GM23338 (cell line): ENCODE measurements at regions not wholly inside any gene's neighbourhood (a gene's known extent, or its start where the extent isn't known, plus 50 kb on each side); places are given as distances from the start of the nearest gene placed in this dataset.

Source experiments
- ATAC-seq: fragments of 200-7000 bp; cut with Tn5 transposase; 3 replicates; pipeline ENCODE4 v1.9.1; 2020
- DNase-seq: peaks from one replicate; pipeline ENCODE4 v3.0.0-alpha.2; 2015; ENCODE audit warnings: low spot score
- H2AFZ ChIP-seq: fragments of 200-600 bp; sonication (generic); 2 replicates; pipeline ENCODE4 v1.8.0; 2016; ENCODE audit warnings: antibody characterized with exemption, mild to moderate bottlenecking, moderate library complexity
- H3F3A ChIP-seq: fragments of 200-600 bp; sonication (generic); replicated peaks from 2 replicates; pipeline ENCODE4 v1.8.0; 2017; ENCODE audit warnings: antibody characterized with exemption, mixed run types, low read depth
- H3K27ac ChIP-seq: fragments of 200-600 bp; sonication (generic); 2 replicates; pipeline ENCODE4 v1.6.1; 2016; ENCODE audit warnings: low read depth
- H3K27me3 ChIP-seq: fragments of 200-600 bp; sonication (generic); 2 replicates; pipeline ENCODE4 v1.8.0; 2016; ENCODE audit warnings: mild to moderate bottlenecking, mixed run types, moderate library complexity; ENCODE audit not compliant: insufficient read depth
- H3K36me3 ChIP-seq: fragments of 200-600 bp; sonication (generic); 2 replicates; pipeline ENCODE4 v1.8.0; 2016; ENCODE audit warnings: mild to moderate bottlenecking; ENCODE audit not compliant: insufficient read depth
- H3K4me1 ChIP-seq: fragments of 200-600 bp; sonication (generic); 2 replicates; pipeline ENCODE4 v1.8.0; 2016; ENCODE audit warnings: mild to moderate bottlenecking, moderate library complexity; ENCODE audit not compliant: insufficient read depth
- H3K4me2 ChIP-seq: fragments of 200-600 bp; sonication (generic); 2 replicates; pipeline ENCODE4 v1.7.1; 2017; ENCODE audit warnings: mixed run types
- H3K4me3 ChIP-seq: fragments of 200-600 bp; sonication (generic); 2 replicates; pipeline ENCODE4 v1.6.1; 2016; ENCODE audit warnings: mixed run types
- H3K79me2 ChIP-seq: fragments of 200-600 bp; sonication (generic); replicated peaks from 2 replicates; pipeline ENCODE4 v1.8.0; 2017; ENCODE audit warnings: mild to moderate bottlenecking; ENCODE audit not compliant: insufficient read depth
- H3K9me2 ChIP-seq: fragments of 200-600 bp; sonication (generic); 2 replicates; pipeline ENCODE4 v1.8.0; 2017; ENCODE audit not compliant: insufficient read depth
- H4K20me1 ChIP-seq: fragments of 200-600 bp; sonication (generic); replicated peaks from 2 replicates; pipeline ENCODE4 v1.8.0; 2017; ENCODE audit warnings: mild to moderate bottlenecking; ENCODE audit not compliant: insufficient read depth
- H3K27ac Mint-ChIP-seq: 2 replicates; pipeline ENCODE4 v1.8.0; 2020; ENCODE audit warnings: inconsistent platforms, mild to moderate bottlenecking, moderate library complexity, mixed read lengths
- H3K27me3 Mint-ChIP-seq: 3 replicates; pipeline ENCODE4 v1.8.0; 2022; ENCODE audit warnings: low read depth, mild to moderate bottlenecking, moderate library complexity, mixed read lengths, inconsistent platforms; ENCODE audit not compliant: insufficient read depth, poor library complexity
- H3K36me3 Mint-ChIP-seq: 3 replicates; pipeline ENCODE4 v1.8.0; 2021; ENCODE audit warnings: low read depth, mild to moderate bottlenecking, inconsistent platforms, moderate library complexity, mixed read lengths
- H3K4me1 Mint-ChIP-seq: 3 replicates; pipeline ENCODE4 v1.8.0; 2020; ENCODE audit warnings: mild to moderate bottlenecking, inconsistent platforms, mixed read lengths
- H3K4me3 Mint-ChIP-seq: 3 replicates; pipeline ENCODE4 v1.8.0; 2021; ENCODE audit warnings: moderate library complexity, mild to moderate bottlenecking, inconsistent platforms, mixed read lengths
- H3K9me3 Mint-ChIP-seq: 3 replicates; pipeline ENCODE4 v1.8.0; 2020; ENCODE audit warnings: moderate library complexity, mild to moderate bottlenecking, inconsistent platforms, mixed read lengths
- JUNB ChIP-seq: IDR thresholded peaks from one replicate; pipeline ENCODE4 v1.6.1; 2016; ENCODE audit warnings: antibody characterized with exemption; ENCODE audit not compliant: unreplicated experiment
- ZNF462 ChIP-seq: fragments of 250-450 bp; sonication (Bioruptor Pico); IDR thresholded peaks from 2 replicates; pipeline ENCODE4 v1.5.0; 2020; ENCODE audit warnings: mild to moderate bottlenecking, moderate library complexity
- TF ChIP-seq, protein P1 (sequence below), 2 experiments: fragments of 200-600 bp in 1 of 2; sonication (generic) in 1 of 2; conservative IDR thresholded peaks; 2 replicates each; pipeline versions ENCODE4 v1.5.1 to v1.6.1; 2016 to 2017; ENCODE audit warnings: antibody characterized with exemption in 2 of 2, low read depth in 2 of 2, mild to moderate bottlenecking in 2 of 2, moderate library complexity in 1 of 2
- TF ChIP-seq, protein P2 (sequence below): IDR thresholded peaks from 2 replicates; pipeline ENCODE4 v1.6.1; 2016; ENCODE audit warnings: antibody characterized with exemption

DNA sequence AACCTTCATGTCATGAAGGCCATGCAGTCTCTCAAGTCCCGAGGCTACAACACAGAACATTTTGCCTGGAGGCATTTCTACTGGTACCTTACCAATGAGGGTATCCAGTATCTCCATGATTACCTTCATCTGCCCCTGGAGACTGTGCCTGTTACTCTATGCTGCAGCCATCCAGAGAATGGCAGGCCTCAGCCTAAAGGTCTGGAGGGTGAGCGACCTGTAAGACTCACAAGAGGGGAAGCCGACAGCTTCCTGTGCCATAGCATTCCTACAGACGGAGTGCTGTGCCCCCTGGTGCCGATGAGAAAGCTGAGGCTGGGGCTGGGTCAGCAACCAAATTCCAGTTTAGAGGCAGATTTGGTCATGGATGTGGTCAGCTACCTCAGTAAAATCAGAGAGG is 51.3 kb upstream of the CADPS start:
- Mint-ChIP-seq H3K4me3 (no peak overlapping the region), H3K9me3 (no peaks in the 10 kb centered on the region), H3K4me1 (peaks cover 19% of the 10 kb centered on the region; the same call in 2 of the 3 replicates), H3K27me3 (peaks cover 2% of the 10 kb centered on the region), H3K36me3 (no peaks in the 10 kb centered on the region), H3K27ac (no peak overlapping the region)
- no peak overlapping the region for H3K4me2 ChIP-seq
- H3K9me2 ChIP-seq, result no peaks in the 10 kb centered on the region; the same call in 1 of the 2 replicates
- H3K4me3 ChIP-seq, result no peak overlapping the region
- no peaks in the 10 kb centered on the region for H3K36me3 ChIP-seq
- ATAC-seq (peak; percentile 100), DNase-seq (peak; percentile 85)
- H4K20me1 ChIP-seq, result no peaks in the 10 kb centered on the region
- no peaks in the 10 kb centered on the region; the same call in none of the 2 replicates for H3K4me1 ChIP-seq
- H3K27me3 ChIP-seq, result no peaks in the 10 kb centered on the region
- H3F3A ChIP-seq, result no peaks in the 10 kb centered on the region
- TF ChIP-seq ZNF462 (CRISPR knock-in tag) (peak; percentile 30; the same call in 1 of the 2 replicates), JUNB (no peak)
- TF ChIP-seq, protein P1, sequence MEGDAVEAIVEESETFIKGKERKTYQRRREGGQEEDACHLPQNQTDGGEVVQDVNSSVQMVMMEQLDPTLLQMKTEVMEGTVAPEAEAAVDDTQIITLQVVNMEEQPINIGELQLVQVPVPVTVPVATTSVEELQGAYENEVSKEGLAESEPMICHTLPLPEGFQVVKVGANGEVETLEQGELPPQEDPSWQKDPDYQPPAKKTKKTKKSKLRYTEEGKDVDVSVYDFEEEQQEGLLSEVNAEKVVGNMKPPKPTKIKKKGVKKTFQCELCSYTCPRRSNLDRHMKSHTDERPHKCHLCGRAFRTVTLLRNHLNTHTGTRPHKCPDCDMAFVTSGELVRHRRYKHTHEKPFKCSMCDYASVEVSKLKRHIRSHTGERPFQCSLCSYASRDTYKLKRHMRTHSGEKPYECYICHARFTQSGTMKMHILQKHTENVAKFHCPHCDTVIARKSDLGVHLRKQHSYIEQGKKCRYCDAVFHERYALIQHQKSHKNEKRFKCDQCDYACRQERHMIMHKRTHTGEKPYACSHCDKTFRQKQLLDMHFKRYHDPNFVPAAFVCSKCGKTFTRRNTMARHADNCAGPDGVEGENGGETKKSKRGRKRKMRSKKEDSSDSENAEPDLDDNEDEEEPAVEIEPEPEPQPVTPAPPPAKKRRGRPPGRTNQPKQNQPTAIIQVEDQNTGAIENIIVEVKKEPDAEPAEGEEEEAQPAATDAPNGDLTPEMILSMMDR (conservative IDR thresholded peaks at IDR 0.05; ENCODE audit: low read depth in 2 of 2), result peak; percentile 63 to 89
- H3K79me2 ChIP-seq, result no peaks in the 10 kb centered on the region
- H2AFZ ChIP-seq, result no peak overlapping the region
- no peak overlapping the region for H3K27ac ChIP-seq

DNA sequence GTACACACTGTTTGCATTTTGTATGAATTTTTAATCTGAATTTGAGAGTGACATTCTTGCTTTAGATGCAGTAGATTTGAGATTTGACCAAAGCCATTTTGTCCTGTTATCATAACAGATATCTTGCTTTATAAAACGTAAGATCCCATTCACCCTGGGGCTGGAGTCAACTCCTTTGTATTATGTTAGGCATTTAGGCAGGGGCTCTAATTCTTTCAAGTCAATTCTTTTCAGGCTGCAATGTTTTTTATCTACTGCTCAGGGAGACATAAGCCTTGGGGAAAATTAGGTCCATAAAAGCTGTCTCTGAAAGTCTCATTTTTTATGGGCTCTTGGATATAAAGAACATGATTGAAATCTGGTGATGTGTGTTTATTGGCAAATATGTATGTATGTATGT is 53.0 kb upstream of the CADPS start:
- H3K9me2 ChIP-seq, result no peaks in the 10 kb centered on the region; the same call in 1 of the 2 replicates
- no peaks in the 10 kb centered on the region for H3K79me2 ChIP-seq
- H3K4me1 Mint-ChIP-seq, result peaks cover 8% of the 10 kb centered on the region; the same call in 1 of the 3 replicates
- no peak overlapping the region for H3K4me3 ChIP-seq
- no peaks in the 10 kb centered on the region for H3K9me3 Mint-ChIP-seq
- no peak overlapping the region for H2AFZ ChIP-seq
- no peak overlapping the region for H3K27ac ChIP-seq
- H3K36me3 ChIP-seq, result no peaks in the 10 kb centered on the region
- no peaks in the 10 kb centered on the region for H4K20me1 ChIP-seq
- H3K4me1 ChIP-seq, result no peaks in the 10 kb centered on the region; the same call in 1 of the 2 replicates
- H3K4me2 ChIP-seq, result no peak overlapping the region
- H3K4me3 Mint-ChIP-seq, result no peak overlapping the region
- DNase-seq (no peak), ATAC-seq (no peak)
- H3K27ac Mint-ChIP-seq, result no peak overlapping the region
- peaks cover 2% of the 10 kb centered on the region for H3K27me3 Mint-ChIP-seq
- H3K27me3 ChIP-seq, result no peaks in the 10 kb centered on the region
- H3F3A ChIP-seq, result no peaks in the 10 kb centered on the region
- H3K36me3 Mint-ChIP-seq, result no peaks in the 10 kb centered on the region
- no peak for TF ChIP-seq JUNB
- TF ChIP-seq, protein P2, sequence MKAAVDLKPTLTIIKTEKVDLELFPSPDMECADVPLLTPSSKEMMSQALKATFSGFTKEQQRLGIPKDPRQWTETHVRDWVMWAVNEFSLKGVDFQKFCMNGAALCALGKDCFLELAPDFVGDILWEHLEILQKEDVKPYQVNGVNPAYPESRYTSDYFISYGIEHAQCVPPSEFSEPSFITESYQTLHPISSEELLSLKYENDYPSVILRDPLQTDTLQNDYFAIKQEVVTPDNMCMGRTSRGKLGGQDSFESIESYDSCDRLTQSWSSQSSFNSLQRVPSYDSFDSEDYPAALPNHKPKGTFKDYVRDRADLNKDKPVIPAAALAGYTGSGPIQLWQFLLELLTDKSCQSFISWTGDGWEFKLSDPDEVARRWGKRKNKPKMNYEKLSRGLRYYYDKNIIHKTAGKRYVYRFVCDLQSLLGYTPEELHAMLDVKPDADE, result no peak
